ENCODE measurements at regions not wholly inside any gene's neighbourhood (a gene's known extent, or its start where the extent isn't known, plus 50 kb on each side); places are given as distances from the start of the nearest gene placed in this dataset.

DNA sequence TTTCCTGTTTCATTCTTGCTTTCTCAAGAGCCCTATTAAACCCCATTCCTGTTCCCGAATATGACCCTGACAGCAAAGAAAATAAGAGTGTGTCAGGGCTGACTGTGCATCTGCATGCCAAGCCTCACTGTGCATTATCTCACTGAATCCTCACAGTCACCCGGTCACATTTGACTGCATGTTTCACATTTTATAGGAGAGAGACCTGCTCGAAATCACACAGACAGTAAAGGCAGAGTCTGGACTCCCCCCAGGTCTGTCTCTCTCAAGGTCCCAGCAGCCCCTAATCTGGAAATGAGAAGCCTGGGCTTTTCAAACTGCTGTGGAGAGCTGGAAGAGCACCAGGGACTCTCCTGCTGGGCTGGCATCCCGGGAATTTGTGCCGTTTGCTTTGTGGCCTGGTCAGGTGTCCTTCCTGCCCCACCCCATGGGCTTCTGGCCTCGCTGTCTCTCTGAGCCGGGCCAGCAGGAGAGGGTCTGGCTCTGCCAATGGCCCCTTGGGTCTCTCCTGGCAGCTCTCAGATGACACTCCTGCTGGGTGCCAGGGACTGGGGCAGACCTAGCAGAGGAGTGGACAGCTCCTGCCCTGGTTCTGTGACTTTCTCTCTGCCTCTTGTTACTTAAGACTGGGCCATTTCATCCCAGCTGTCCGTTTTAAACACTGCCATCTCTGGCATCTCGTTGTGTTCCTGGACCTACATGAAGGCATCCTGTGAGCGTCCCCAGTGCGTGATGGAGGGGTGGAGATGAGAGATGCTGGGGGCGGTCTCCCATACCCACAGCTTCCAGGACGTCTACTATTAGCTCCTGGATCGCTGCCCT lies 173.6 kb downstream of the ARHGAP12 start:
- Histone ChIP-seq H3K36me3 (no peaks in the 10 kb centered on the region), H3K9me3 (no peaks in the 10 kb centered on the region), H3K4me3 (no peak overlapping the region), H3K27ac (no peak overlapping the region), H3K27me3 (no peaks in the 10 kb centered on the region), H3K4me1 (no peaks in the 10 kb centered on the region), H3K9ac (ENCODE audit: low read depth in 2 of 2, low read length in 2 of 2) (no peak overlapping the region)
- intact Hi-C loops (cut with DNase I), result loop anchor here (10.0 kb wide), 1 partner anchor 150 kb away; no protein-coding TSS in a partner anchor
- TF ChIP-seq, protein P1, sequence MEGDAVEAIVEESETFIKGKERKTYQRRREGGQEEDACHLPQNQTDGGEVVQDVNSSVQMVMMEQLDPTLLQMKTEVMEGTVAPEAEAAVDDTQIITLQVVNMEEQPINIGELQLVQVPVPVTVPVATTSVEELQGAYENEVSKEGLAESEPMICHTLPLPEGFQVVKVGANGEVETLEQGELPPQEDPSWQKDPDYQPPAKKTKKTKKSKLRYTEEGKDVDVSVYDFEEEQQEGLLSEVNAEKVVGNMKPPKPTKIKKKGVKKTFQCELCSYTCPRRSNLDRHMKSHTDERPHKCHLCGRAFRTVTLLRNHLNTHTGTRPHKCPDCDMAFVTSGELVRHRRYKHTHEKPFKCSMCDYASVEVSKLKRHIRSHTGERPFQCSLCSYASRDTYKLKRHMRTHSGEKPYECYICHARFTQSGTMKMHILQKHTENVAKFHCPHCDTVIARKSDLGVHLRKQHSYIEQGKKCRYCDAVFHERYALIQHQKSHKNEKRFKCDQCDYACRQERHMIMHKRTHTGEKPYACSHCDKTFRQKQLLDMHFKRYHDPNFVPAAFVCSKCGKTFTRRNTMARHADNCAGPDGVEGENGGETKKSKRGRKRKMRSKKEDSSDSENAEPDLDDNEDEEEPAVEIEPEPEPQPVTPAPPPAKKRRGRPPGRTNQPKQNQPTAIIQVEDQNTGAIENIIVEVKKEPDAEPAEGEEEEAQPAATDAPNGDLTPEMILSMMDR (IDR thresholded peaks at IDR 0.05), result no peak
- DNase-seq, result no peak

DNA sequence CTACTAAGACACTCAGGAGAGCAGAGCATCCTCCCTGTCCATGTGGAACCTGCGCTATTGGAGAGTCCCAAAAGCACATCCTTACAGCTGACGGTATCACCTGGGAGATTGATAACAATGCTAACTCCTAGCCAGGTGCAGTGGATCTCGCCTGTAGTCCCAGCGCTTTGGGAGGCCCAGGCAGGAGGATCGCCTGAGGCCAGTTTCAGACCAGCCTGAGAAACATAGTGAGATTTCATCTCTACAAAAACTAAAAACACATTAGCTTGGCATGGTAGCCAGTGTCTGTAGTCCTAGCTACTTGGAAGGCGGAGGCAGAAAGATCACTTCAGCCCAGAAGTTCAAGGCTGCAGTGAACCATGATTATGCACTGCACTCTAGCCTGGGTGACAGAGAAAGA lies 174.9 kb downstream of the ARHGAP12 start:
- Histone ChIP-seq H3K9me3 (no peaks in the 10 kb centered on the region), H3K4me3 (no peak overlapping the region), H3K27me3 (no peaks in the 10 kb centered on the region), H3K36me3 (no peaks in the 10 kb centered on the region), H3K9ac (ENCODE audit: low read depth in 2 of 2, low read length in 2 of 2) (no peak overlapping the region), H3K4me1 (no peaks in the 10 kb centered on the region), H3K27ac (no peak overlapping the region)
- intact Hi-C loops (cut with DNase I), result loop anchor here (10.0 kb wide), 1 partner anchor 149 kb away; no protein-coding TSS in a partner anchor
- TF ChIP-seq, protein P1 (IDR thresholded peaks at IDR 0.05), result no peak
- DNase-seq, result no peak

DNA sequence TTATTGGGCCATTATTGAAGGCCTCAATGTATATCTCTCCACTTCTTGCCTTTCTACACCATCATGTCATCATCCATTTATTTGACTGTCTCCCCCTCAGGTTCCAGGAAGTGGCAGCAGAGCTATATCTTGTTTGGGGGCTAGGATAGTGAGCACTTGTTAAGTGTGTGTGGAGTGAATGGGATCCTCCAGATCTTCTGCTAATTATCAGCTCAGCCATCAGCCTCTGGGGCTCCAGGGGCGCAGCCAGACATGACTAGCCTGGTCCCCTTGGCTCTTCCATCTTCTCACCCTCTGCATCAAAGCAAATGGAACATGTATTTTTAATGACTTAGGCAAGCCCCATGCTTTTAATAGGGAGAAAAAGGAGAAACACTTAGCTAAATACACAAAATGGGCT lies 176.5 kb downstream of the ARHGAP12 start:
- Histone ChIP-seq H3K4me1 (no peaks in the 10 kb centered on the region), H3K9ac (ENCODE audit: low read depth in 2 of 2, low read length in 2 of 2) (no peak overlapping the region), H3K9me3 (no peaks in the 10 kb centered on the region), H3K27me3 (no peaks in the 10 kb centered on the region), H3K27ac (no peak overlapping the region), H3K4me3 (no peak overlapping the region), H3K36me3 (no peaks in the 10 kb centered on the region)
- TF ChIP-seq, protein P1 (IDR thresholded peaks at IDR 0.05), result no peak
- intact Hi-C loops (cut with DNase I), result loop anchor here (10.0 kb wide), 1 partner anchor 147 kb away; no protein-coding TSS in a partner anchor
- no peak for DNase-seq

- no peaks in the 10 kb centered on the region for H3K27me3 ChIP-seq
- TF ChIP-seq, protein P1 (IDR thresholded peaks at IDR 0.05), result no peak
- no peak overlapping the region for H3K27ac ChIP-seq
Measured at GRCh38 chr10:31751738-31752080, 176.9 kb downstream of the ARHGAP12 start.

DNA sequence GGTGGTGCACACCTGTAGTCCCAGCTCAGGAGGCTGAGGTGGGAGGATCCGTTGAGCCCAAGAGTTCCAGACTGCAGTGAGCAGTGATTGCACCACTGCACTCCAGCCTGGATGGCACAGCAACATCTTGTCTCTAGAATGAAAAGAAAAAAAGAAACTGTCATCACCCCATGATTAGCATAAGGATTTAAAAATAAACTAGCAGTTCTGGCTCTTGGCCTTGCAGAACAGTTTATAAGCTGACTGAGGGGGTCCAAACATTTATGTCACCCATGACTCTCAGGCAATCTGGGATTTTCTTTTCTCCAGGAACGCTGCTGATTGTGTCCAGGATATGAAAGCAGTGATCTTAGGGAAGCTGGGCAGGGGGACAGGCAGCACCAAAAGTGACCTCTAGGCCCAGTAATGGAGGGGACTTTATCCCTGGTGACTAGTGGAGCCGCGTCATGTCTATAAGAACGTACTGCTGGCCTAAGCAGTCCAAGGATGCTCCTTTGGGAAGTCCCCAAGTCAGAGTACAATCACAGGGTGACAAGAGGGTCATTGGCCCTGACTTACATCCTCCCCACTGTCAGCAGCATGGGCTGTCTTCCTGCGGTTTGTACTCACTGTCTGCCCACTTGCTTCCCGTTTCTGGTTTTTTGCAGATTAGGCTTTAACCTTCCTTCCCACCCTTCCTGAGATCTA lies 177.4 kb downstream of the ARHGAP12 start:
- Histone ChIP-seq H3K27me3 (no peaks in the 10 kb centered on the region), H3K4me1 (no peaks in the 10 kb centered on the region), H3K27ac (no peak overlapping the region), H3K4me3 (no peak overlapping the region), H3K9ac (ENCODE audit: low read depth in 2 of 2, low read length in 2 of 2) (no peak overlapping the region), H3K36me3 (no peaks in the 10 kb centered on the region), H3K9me3 (no peaks in the 10 kb centered on the region)
- intact Hi-C loops (cut with DNase I), result loop anchor here (10.0 kb wide), 1 partner anchor 146 kb away; no protein-coding TSS in a partner anchor
- TF ChIP-seq, protein P1 (IDR thresholded peaks at IDR 0.05), result no peak
- no peak for DNase-seq

More at GRCh38 chr10:31751738-31752080, 176.9 kb downstream of the ARHGAP12 start:
- no peak overlapping the region for H3K4me3 ChIP-seq
- intact Hi-C loops (cut with DNase I), result loop anchor here (10.0 kb wide), 1 partner anchor 147 kb away; no protein-coding TSS in a partner anchor
- H3K9ac ChIP-seq (ENCODE audit: low read depth in 2 of 2, low read length in 2 of 2), result no peak overlapping the region
- DNase-seq, result no peak
- no peaks in the 10 kb centered on the region for H3K4me1 ChIP-seq
- H3K36me3 ChIP-seq, result no peaks in the 10 kb centered on the region
- H3K9me3 ChIP-seq, result no peaks in the 10 kb centered on the region

Data from colonic mucosa (tissue), 4 donors.